BLaER1 (cell line): ENCODE measurements at regions not wholly inside any gene's neighbourhood (a gene's known extent, or its start where the extent isn't known, plus 50 kb on each side); places are given as distances from the start of the nearest gene placed in this dataset.

ENCODE experiments used
- H3K27ac ChIP-seq: shearing (Covaris generic); formaldehyde crosslinking; 2 replicates; pipeline ENCODE4 v1.8.1; 2022
- H3K27me3 ChIP-seq: shearing (Covaris generic); formaldehyde crosslinking; 2 replicates; pipeline ENCODE4 v1.8.1; 2022
- H3K36me3 ChIP-seq: shearing (Covaris generic); formaldehyde crosslinking; 2 replicates; pipeline ENCODE4 v1.8.1; 2022
- H3K4me1 ChIP-seq: shearing (Covaris generic); formaldehyde crosslinking; 2 replicates; pipeline ENCODE4 v1.8.1; 2022
- H3K4me2 ChIP-seq: shearing (Covaris generic); formaldehyde crosslinking; 2 replicates; pipeline ENCODE4 v1.8.1; 2022
- H3K4me3 ChIP-seq: shearing (Covaris generic); formaldehyde crosslinking; 2 replicates; pipeline ENCODE4 v1.8.1; 2022
- H3K9ac ChIP-seq: shearing (Covaris generic); formaldehyde crosslinking; 2 replicates; pipeline ENCODE4 v1.8.1; 2022
- H3K9me3 ChIP-seq: shearing (Covaris generic); formaldehyde crosslinking; 2 replicates; pipeline ENCODE4 v1.8.1; 2022
- H4K20me1 ChIP-seq: shearing (Covaris generic); formaldehyde crosslinking; 2 replicates; pipeline ENCODE4 v1.8.1; 2022
- Cebpa-rat ChIP-seq: shearing (Covaris generic); IDR thresholded peaks from 2 replicates; pipeline ENCODE4 v1.8.1; 2022

DNA sequence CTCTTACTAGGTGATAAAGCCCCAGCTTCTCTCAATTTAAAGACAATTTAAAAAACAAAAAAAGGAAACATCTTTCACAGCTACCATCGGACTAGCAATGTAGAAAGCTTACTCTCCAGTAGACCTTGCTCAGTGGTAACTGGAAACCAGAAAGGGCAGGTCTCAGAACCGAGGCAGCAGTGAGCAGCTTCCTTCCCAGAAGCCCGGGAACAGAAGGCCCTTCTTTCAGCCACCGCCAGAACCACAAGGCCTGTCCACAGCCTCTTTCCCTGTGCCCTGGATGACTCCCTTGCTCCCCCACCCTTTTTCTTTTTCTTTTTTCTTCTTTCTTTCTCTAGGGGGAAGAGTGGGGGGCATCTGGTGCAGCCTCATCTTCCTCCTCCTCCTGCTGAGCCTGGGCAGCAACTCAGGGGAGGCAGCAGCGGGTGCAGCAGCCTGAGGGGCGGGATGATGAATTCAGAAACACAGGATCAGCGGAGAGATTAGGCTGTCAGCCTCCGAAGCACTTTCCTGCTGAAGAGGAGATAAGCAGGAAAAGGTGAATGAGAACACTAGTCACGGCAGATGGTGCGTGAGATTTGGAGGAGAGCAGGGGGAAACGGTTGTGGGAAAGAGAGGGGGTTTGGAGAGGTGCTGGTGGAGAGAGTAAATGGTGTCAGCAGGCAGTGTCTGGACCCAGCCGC lies 158.5 kb downstream of the ID4 start:
- no peaks in the 10 kb centered on the region for H3K4me1 ChIP-seq
- H3K27me3 ChIP-seq = no peaks in the 10 kb centered on the region
- no peak overlapping the region for H3K27ac ChIP-seq
- H4K20me1 ChIP-seq = no peaks in the 10 kb centered on the region
- no peak overlapping the region for H3K4me2 ChIP-seq
- H3K9me3 ChIP-seq = 0 out of 2 replicates have a peak, but pooled peaks cover 6% of the 10 kb centered on the region
- H3K4me3 ChIP-seq = no peak overlapping the region
- no peaks in the 10 kb centered on the region for H3K36me3 ChIP-seq
- TF ChIP-seq Cebpa-rat = no peak
- no peak overlapping the region for H3K9ac ChIP-seq

DNA sequence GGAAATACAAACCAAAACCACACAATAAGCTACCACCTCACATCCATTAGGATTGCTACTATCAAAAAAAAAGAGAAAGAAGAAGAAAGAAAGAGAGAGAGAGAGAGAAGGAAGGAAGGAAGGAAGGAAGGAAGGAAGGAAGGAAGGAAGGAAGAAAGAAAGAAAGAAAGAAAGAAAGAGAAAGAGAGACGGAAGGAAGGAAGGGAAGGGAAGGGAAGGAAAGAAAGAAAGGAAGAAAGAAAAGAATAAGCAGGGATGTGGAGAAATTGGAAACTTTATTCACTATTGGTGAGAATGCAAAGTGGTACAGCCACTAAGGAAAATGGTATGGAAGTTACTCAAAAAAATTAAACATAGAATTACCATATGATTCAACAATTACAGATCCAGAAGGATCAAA lies 159.9 kb downstream of the ID4 start:
- H3K4me3 ChIP-seq = no peak overlapping the region
- H3K27me3 ChIP-seq = no peaks in the 10 kb centered on the region
- 0 out of 2 replicates have a peak, but pooled peaks cover 6% of the 10 kb centered on the region for H3K9me3 ChIP-seq
- H3K36me3 ChIP-seq = no peaks in the 10 kb centered on the region
- no peak for TF ChIP-seq Cebpa-rat
- H3K27ac ChIP-seq = no peak overlapping the region
- H3K4me1 ChIP-seq = no peaks in the 10 kb centered on the region
- no peaks in the 10 kb centered on the region for H4K20me1 ChIP-seq
- H3K9ac ChIP-seq = no peak overlapping the region
- H3K4me2 ChIP-seq = no peak overlapping the region

DNA sequence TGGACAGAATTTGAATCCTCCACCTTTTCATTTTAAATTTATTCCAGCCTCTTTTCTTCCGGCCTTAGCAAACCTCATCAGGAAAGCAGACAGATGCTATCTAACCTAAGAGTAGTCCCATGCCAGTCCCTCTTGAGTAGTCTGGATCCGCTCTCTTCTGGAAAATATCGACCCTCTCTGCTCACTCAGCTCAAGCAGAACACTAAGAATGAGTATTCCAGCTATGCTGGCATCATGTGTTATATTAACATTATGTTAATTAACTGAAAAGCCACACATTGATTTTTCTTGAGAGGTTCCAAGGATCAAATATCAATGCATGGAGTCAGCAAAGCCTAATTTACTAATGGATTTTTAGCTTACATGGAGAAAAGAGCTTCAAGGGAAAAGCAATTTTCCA lies 161.4 kb downstream of the ID4 start:
- H4K20me1 ChIP-seq = no peaks in the 10 kb centered on the region
- 0 out of 2 replicates have a peak, but pooled peaks cover 6% of the 10 kb centered on the region for H3K9me3 ChIP-seq
- H3K9ac ChIP-seq = no peak overlapping the region
- H3K27me3 ChIP-seq = no peaks in the 10 kb centered on the region
- TF ChIP-seq Cebpa-rat = no peak
- no peak overlapping the region for H3K4me2 ChIP-seq
- no peaks in the 10 kb centered on the region for H3K36me3 ChIP-seq
- H3K4me1 ChIP-seq = no peaks in the 10 kb centered on the region
- no peak overlapping the region for H3K27ac ChIP-seq
- H3K4me3 ChIP-seq = no peak overlapping the region

DNA sequence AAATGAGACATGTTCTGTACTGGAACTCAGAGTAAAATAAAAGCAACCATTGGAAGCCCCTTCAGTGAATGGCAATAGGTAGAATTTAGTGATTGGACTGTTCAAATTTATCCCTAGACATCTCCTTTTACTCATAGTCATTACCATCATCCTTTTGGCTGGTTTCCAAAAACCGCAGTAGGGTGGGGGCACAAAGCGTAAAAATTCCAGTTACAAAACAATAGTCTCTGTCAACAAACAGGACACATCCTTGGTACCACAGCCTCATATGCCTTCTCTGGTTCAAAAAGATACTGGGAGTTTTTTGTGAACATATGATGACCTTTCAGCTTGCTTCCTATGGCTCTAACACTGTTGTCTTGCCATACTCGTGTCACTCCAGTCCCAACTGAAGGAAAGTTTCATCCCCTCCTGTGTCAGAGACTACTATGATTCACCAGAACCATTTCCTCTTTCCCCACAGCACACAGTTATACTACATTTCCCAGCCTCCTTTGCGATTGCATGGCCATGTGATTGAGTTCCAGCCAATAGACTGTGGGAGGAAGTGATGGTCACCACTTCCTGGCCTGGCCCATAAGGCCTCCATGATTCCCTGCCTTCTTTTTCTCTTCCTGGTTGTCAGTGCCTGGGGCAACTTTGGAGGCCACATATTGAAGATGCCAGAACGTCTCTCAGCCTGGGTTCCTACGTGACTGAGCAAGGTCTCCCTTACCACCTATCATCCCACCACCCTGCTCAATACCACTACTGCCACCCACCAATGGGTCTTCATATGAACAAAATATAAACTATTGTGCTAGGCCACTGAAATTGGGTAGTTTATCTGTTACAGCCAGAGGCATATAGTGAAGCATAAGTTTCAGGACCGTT lies 162.4 kb downstream of the ID4 start:
- no peak overlapping the region for H3K4me2 ChIP-seq
- no peaks in the 10 kb centered on the region for H3K27me3 ChIP-seq
- no peaks in the 10 kb centered on the region for H3K36me3 ChIP-seq
- H3K9ac ChIP-seq = no peak overlapping the region
- H4K20me1 ChIP-seq = no peaks in the 10 kb centered on the region
- no peak overlapping the region for H3K27ac ChIP-seq
- H3K4me3 ChIP-seq = no peak overlapping the region
- 0 out of 2 replicates have a peak, but pooled peaks cover 6% of the 10 kb centered on the region for H3K9me3 ChIP-seq
- TF ChIP-seq Cebpa-rat = no peak
- H3K4me1 ChIP-seq = no peaks in the 10 kb centered on the region

DNA sequence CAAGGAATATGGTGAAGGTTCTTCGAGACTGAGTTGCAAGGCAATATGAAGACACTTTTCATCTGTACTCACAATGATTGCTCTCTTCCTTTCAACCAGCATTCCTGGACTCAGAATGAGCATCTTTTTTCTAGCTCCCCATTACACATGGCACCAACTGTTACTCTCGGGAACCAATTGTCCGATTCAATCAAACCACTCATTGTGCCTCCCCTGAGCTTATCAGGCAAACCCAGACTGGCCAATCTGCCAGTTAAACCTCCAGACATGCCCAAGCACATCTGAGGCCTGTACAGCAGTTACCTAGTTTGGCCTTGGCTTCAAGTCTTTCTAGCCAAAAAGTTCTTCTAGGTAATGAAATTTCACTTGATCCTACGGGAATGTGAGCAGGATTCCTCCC lies 164.1 kb downstream of the ID4 start:
- Histone ChIP-seq H3K27me3 (no peaks in the 10 kb centered on the region), H3K4me3 (no peak overlapping the region), H3K4me2 (no peak overlapping the region), H3K27ac (no peak overlapping the region), H3K9ac (no peak overlapping the region), H3K36me3 (no peaks in the 10 kb centered on the region), H4K20me1 (no peaks in the 10 kb centered on the region), H3K4me1 (no peaks in the 10 kb centered on the region), H3K9me3 (0 out of 2 replicates have a peak, but pooled peaks cover 6% of the 10 kb centered on the region)
- no peak for TF ChIP-seq Cebpa-rat

GRCh38 chr6:20006037-20006436 lies 168.9 kb downstream of the ID4 start:
- H3K4me2 ChIP-seq = no peak overlapping the region
- no peak overlapping the region for H3K27ac ChIP-seq
- no peaks in the 10 kb centered on the region for H4K20me1 ChIP-seq
- no peak overlapping the region for H3K9ac ChIP-seq
- H3K27me3 ChIP-seq = no peaks in the 10 kb centered on the region
- no peak for TF ChIP-seq Cebpa-rat
- H3K36me3 ChIP-seq = no peaks in the 10 kb centered on the region
- no peaks in the 10 kb centered on the region for H3K9me3 ChIP-seq
- no peak overlapping the region for H3K4me3 ChIP-seq
- peaks cover 7% of the 10 kb centered on the region; the same call in 1 of the 2 replicates for H3K4me1 ChIP-seq

DNA sequence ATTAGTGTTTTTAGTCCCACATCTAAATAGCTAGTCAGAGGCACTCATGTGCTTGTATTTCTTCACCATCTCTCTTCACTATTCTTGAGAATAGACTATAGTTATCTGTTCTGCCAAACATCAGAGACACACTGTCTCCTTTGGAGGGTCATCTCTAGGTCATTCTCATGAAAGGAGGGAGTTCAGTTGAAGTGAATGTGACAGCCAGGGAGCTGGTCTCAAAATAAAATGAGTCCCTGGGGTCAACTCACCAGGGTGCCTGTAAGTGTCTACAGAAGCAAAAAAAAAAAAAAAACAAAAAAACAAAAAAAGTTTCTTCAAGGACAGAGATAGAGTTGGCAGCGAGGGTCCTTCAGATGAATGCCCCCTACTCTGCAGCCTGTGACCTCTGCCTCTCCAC lies 171.0 kb downstream of the ID4 start:
- H3K9me3 ChIP-seq = no peaks in the 10 kb centered on the region
- TF ChIP-seq Cebpa-rat = no peak
- H3K9ac ChIP-seq = no peak overlapping the region
- peaks cover 9% of the 10 kb centered on the region; the same call in 1 of the 2 replicates for H3K4me1 ChIP-seq
- H3K27me3 ChIP-seq = no peaks in the 10 kb centered on the region
- no peak overlapping the region for H3K4me2 ChIP-seq
- H3K36me3 ChIP-seq = no peaks in the 10 kb centered on the region
- no peak overlapping the region for H3K27ac ChIP-seq
- no peak overlapping the region for H3K4me3 ChIP-seq
- H4K20me1 ChIP-seq = no peaks in the 10 kb centered on the region

GRCh38 chr6:20013066-20013861 lies 176.1 kb downstream of the ID4 start:
- no peak for TF ChIP-seq Cebpa-rat
- Histone ChIP-seq H3K36me3 (no peaks in the 10 kb centered on the region), H3K9me3 (no peaks in the 10 kb centered on the region), H3K9ac (no peak overlapping the region), H3K4me3 (no peak overlapping the region), H3K27me3 (no peaks in the 10 kb centered on the region), H3K4me1 (peaks cover 9% of the 10 kb centered on the region; the same call in 1 of the 2 replicates), H3K4me2 (no peak overlapping the region), H4K20me1 (no peaks in the 10 kb centered on the region), H3K27ac (no peak overlapping the region)

- no peak overlapping the region for H3K27ac ChIP-seq
- H3K4me3 ChIP-seq = no peak overlapping the region
- TF ChIP-seq Cebpa-rat = no peak
These were observed 177.3 kb downstream of the ID4 start for GRCh38 chr6:20014508-20014907.

More at GRCh38 chr6:20014508-20014907, 177.3 kb downstream of the ID4 start:
- no peaks in the 10 kb centered on the region for H3K9me3 ChIP-seq
- no peak overlapping the region for H3K9ac ChIP-seq
- H4K20me1 ChIP-seq = no peaks in the 10 kb centered on the region
- peaks cover 9% of the 10 kb centered on the region; the same call in 1 of the 2 replicates for H3K4me1 ChIP-seq
- H3K27me3 ChIP-seq = no peaks in the 10 kb centered on the region
- H3K4me2 ChIP-seq = no peak overlapping the region
- no peaks in the 10 kb centered on the region for H3K36me3 ChIP-seq
